HG03565 (cell line): ENCODE measurements at regions not wholly inside any gene's neighbourhood (a gene's known extent, or its start where the extent isn't known, plus 50 kb on each side); places are given as distances from the start of the nearest gene placed in this dataset.
"Not testable (repeated sequence)": the region's sequence is repeated elsewhere in the genome, so short reads cannot be mapped to it uniquely, and the experiment has no call there.

Experiments
- ATAC-seq: cut with Tn5 transposase; IDR thresholded peaks from one replicate; pipeline ENCODE4 v1.9.1; 2021; ENCODE audit warnings: mild to moderate bottlenecking, moderate library complexity; ENCODE audit not compliant: unreplicated experiment

DNA sequence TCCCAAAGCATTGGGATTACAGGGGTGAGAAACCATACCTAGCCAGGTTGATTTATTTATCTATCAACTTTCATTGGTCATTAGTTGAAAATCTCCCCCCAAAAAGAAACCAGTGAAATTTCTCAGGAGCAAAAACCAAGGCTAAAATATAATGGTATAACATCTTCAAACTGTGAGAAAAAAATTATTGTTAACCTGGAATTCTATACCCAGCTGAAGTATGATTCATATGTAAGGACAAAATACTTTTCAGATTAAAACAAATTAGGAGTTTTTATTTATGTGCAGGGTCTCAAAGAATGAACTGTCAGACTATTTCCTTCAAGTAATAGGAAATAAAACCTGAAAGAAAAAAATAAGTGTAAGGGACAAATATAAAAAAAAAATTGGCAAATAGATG lies 1053.9 kb downstream of the UQCRFS1 start:
- no peak for ATAC-seq

DNA sequence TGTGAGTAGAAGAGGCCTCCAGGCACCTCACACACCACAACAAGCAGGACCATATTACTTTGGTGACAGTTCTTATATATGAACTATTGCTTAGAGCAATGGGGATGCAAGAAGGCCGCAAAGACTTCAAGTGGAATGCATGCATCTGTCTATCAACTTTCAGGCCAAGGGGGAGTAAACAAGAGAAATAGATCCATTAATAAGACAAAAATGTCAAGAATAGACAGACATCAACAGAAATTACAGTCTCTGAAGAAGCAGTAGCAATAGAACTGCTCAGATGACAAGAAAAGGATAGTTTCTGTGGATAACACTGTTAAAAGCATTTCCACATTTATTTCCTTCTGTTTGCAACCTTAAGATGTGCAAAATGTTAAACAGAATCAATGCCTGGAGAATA lies 1057.7 kb downstream of the UQCRFS1 start:
- no peak for ATAC-seq

DNA sequence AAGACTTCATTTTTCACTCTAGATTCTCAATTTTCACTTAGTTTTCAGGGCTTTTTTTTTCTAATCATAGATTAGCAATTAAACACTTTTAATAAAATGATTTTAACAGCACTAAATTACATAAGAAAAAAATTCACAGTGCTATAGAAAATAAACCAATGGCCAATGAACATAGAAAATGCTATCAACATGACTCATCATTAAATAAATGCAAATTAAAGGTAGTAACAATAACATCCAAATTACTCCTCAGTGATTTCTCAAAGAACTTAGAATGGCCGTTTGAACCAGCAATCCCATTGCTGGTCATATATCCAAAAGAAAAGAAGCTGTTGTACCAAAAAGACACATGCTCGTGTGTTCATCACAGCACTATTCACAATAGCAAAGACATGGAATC lies 1058.9 kb downstream of the UQCRFS1 start:
- no peak for ATAC-seq

DNA sequence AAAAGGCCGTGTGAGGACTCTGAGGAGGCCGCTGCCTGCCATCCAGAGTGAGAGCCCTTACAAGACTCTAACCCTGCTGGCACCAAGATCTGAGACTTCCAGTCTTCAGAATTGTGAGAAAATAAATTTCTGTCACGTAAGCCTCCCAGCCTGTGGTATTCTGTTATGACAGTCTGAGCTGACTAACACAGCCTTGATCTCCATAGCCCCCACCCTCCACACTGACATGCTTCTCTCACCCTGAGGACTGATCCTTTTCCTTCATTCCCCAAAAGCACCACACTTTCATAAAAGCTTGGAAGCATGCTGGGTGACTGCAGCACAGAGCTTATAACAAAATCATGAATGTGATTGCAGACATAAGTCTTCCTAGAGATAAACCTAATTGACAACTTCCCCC lies 1059.8 kb downstream of the UQCRFS1 start:
- ATAC-seq: no peak

DNA sequence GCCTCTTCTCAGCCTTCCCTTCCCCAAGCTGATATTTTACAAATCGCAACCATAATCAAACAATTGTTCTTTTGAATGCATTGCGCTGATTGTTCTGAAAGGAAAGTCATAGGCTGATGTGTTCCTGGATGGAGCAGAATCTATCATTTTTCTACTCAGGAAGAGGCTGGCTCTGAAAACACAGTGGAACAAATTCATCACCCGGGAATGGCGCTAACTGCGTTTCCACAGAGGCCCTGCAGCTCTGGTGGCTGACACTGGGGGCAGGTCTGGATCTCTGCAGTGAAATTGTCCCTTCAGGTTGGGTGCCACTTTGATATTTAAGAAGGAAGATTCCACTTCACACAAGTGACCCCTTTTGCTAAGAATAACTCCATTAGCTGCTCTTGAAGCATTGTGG lies 1060.8 kb downstream of the UQCRFS1 start:
- no peak for ATAC-seq

DNA sequence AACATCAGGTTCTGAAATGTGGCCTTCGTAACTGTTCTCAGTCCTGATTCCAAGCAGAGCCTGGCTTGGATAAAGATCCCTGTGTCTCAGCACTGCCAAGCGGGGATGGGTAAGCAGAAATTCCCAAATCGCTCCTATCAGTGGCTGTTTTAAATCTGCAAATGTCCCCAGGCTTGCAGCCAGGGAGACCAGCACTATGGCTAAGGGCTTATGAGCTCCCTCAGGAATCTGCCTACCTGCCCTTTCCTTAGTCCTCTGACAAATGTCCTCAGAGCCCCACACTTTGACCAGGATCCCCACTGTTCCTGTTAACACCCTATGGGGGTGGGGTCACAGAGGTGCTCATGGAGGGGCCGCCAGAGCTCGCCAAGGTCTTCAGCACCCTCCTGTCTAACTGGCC lies 1062.8 kb downstream of the UQCRFS1 start:
- ATAC-seq: no peak

DNA sequence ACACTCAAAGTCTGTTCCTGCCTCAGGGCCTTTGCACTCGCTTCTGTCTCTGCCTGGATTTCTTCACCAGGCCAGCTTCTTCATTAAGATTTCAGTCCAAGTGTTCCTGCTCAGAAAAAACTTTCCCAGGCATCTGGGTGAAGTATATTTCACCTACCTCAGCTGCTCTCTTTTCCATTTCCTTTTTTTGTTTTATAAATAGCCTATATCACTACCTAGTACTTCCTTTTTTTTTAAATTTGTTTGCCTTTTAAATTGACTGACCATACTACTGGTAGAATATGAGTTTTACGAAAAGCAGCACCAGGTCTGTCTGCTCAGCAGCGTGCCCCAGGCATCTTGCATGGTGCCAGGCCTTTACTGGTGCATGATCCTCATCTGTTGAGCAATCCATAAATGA lies 1064.4 kb downstream of the UQCRFS1 start:
- ATAC-seq: no peak

DNA sequence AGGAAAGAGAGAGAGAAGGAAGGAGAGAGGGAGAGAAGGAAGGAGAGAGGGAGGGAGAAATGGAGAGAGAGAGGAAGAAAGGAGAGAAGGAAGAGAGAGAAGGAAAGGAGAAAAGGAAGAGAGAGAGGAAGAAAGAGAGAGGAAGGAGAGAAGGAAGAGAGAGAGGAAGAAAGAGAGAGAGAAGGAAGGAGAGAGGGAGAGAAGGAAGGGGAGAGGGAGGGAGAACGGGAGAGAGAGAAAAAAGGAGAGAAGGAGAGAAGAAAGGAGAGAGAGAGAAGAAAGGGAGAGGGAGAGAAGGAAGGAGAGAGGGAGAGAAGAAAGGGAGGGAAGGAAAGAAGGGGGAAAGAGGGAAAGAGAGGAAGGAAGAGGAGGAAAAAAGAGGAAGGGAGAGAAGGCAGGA lies 1070.7 kb downstream of the UQCRFS1 start:
- no peak for ATAC-seq

DNA sequence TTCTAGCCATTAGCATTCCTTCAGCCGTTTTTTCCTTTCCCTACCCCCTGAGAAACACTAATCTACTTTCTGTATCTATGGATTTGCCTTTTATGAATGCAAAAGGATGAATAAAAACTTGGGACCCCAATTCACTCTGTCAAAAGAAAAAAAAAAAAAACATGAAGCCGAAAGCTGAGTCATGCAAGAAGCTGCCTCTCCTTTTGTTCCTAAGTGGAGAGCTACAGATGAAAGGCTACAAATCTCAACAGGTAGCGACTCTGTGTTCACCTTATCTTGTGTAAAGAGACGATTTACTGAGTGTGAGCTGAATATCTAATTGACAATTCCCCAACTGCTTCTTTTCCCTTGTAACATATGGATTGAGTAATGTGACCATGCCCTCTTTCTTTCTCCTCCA lies 1072.8 kb downstream of the UQCRFS1 start:
- ATAC-seq: no peak

DNA sequence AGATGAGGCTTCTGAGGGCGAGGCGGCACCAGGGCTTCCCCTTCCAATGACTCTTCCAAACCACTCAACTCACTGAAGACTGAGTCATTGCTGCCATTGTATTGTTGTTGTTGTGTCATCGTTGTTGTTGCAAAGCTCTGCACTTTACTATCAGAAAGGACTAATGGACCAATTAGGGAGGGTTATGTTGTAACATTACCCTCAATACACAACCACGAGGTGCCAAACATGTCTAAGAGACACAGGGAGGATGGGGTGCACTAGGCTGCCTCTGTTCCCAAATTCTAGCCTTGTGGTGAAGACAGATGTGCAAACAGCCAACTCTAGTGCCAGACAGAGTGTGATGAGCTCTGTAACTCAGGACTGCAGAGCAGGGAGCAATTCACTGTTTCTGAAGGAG lies 1075.2 kb downstream of the UQCRFS1 start:
- no peak for ATAC-seq

DNA sequence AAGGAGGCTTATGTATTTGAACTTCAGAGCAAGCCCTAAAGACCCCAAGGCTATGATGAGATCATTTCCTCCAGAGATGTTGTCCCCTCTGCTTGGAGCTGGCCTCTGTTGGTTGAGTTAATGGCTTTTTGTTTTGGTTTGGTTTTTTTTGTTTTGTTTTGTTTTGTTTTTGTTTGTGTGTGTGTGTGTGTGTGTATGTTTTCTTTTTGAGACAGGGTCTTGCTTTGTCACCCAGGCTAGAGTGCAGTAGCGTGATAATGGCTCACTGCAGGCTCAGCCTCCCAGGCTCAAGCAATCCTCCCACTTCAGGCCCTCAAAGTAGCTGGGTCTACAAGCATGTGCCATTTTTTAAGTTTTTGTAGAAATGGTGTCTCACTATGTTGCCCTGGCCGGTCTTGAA lies 1076.2 kb downstream of the UQCRFS1 start:
- ATAC-seq: no peak

DNA sequence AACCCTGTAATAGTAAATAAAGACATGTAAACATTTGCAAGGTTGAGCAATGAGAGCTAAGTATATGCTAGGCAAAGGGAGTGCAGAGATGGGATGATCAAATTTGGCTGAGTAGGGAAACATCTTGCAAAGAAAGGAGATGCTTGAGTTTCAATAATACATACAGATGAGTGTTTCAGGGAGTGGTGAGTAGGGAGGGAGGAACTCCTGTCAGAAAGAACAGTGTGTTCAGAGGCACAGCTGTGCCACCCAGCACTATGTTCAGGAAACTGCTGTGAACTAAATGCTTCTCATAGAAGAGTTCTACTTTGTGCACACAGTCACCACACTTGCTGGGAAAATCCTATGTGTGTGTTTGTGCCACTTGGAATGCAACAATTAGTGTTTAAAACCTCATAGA lies 1077.1 kb downstream of the UQCRFS1 start:
- no peak for ATAC-seq

DNA sequence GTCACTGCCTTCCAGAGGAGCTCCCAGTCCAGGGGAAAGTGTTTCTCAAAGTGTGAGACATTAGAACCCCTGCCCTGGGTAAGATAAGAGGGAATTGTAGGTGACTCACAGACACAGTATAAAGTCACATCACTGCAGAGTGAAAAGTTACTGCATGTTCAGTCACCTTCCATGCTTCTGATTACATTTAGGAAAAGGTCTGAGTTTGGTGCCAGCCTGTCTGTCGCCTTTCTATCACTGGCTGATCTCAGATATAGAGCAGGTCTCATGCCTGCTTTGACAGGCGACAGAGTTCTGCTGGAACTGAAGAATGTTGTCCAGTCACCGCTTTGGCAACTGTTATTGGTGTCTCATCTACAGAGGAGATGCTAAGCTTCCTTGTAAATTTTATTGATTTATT lies 1078.6 kb downstream of the UQCRFS1 start:
- ATAC-seq: no peak

DNA sequence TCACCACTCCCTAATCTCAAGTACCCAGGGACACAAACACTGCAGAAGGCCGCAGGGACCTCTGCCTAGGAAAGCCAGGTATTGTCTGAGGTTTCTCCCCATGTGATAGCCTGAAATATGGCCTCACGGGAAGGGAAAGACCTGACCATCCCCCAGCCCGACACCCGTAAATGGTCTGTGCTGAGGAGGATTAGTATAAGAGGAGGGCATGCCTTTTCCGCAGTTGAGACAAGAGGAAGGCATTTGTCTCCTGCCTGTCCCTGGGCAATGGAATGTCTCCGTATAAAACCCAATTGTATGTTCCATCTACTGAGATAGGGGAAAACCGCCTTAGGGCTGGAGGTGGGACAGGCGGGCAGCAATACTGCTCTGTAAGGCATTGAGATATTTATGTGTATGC lies 1082.1 kb downstream of the UQCRFS1 start:
- ATAC-seq: not testable (repeated sequence)

DNA sequence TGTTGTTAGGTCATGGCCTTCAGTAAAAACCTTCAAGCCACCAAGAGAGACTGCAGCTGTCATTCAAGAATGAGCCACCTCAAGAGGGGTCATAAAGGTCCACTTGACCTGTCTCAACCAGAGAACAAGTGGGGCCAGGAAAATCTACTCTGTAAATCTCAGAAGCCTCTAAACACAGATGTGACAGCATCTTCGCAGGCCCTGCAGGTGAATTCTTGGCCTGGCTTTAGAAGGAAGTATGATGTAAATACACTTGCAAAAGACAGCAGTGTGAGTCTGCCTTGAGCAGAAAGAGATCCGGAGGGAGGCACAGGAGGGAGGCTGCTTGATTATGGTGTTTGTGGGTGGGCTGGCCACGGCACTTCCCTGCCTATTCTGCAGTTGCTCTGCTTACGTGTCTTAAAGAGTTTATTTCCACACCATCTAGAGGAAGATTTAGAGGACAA lies 1082.9 kb downstream of the UQCRFS1 start:
- no peak for ATAC-seq

DNA sequence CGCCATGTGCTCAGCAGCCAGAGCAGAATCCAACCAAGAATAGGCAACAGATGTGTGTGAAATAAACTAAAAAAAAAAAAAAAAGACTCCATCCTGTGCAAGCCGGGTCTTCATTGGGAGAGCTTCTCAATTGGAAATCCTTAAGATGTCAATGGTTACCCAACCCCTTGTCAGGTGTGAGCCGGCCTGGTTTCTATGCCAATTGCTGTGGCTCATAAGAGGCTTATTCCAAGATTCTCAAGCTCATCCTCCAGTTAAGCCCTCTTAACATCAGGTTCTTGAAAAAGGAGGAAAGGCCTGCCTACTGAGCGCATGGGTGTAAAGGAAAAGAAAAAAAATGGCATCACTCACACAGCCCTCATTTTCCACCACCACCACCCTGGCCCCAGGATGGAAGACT lies 1084.6 kb downstream of the UQCRFS1 start:
- no peak for ATAC-seq

DNA sequence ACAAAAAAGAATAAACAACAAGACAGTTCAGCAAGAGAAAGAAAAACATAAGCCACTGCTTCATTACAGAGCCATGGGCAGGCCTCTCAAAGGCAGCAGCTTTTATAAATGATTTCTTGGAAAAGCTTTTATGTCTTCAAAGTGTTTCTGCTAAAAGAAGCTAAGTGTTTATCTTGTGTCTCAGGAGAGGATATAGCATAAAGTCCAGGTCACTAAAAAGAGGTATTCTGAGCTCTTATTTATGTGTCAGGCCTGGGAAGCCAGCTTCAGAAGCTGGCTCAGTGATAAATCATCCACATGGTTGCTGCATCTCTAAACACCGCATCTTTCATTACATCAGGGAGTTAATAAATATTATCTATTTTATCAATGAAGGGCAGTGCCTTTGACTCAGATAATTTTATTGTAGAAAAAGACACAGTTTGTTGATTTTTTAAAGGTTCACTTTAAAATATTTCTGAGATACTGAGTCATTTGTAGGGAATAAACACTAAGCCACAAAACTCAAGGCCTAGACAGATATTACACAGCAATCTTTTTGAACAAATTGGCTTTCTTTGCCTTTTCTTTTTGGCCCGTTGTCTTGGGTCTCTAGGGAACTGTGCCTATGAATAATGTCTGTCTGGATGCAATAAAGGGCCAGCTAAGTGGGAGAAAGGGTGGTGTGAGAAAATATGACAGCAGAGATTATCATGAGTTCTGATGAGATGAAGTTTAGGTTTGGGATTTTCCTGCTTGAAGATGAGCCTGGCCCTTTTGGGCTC lies 1086.6 kb downstream of the UQCRFS1 start:
- ATAC-seq: no peak

DNA sequence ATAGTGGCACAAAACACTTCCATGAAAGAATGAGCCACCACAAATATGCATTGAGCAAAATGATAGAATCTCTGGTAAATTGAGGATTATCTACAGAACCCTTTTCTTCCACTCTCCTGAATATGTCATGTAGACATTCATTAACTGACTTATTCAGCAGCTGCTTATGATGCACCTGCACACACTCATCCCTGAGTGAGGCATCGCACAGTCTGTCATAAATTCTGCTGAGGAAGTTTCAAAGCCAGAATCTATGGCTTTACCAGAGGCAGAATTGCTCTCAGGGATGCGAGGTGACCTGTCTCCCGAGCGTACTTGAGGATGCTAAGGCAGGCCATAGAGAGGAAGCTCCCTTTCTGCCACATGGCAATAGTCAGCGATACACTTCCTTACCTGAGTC lies 1090.2 kb downstream of the UQCRFS1 start:
- no peak for ATAC-seq

DNA sequence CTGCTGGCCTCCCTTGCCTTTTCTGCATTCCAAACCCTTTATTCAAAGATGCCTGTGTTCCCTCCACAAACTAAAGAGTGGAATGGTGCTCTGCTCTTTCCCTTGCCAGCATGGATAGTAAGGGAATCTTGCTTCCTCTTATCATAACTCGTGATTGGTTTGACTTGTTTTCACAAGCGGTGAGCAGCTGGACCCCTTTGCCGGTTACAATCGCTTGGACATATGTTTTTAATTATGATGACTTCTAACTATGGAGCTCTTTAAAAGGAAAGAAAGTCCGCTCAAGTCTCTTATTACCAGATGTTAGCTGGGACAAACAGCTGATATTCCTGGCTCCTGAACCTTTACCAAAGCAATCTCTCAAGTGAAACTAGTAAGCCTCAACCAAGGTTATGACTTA lies 1094.7 kb downstream of the UQCRFS1 start:
- ATAC-seq: no peak

DNA sequence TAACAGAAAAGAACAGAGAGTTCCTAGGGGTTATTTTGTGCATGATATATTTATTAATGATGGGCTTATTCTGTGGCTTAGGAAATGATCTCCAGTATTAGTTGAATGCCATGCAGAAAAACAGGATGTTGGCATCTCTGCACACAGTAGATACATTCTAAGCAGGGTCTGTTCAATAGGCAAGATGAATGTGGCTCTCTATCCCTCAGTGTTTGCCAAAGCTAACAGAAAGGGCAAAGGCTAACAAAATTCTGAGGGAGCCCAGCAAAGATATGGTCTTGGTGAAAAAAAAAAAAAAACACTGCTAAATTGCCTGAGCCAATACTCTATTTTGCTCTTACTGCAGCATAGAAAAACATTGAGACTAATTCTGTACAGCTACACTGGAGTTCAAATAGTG lies 1095.8 kb downstream of the UQCRFS1 start:
- no peak for ATAC-seq

DNA sequence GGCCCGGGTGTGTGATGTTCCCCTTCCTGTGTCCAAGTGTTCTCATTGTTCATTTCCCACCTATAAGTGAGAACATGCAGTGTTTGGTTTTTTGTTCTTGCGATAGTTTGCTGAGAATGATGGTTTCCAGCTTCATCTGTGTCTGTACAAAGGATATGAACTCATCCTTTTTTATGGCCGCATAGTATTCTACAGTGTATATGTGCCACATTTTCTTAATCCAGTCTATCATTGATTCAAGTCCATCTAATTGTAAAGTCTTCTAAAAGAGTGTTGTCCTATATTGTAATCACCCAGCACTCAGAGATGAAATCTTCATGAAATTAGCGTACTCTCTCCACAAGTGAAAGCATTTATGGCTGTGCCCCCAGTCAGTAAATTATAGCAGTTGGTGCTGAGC lies 1096.6 kb downstream of the UQCRFS1 start:
- not testable (repeated sequence) for ATAC-seq

DNA sequence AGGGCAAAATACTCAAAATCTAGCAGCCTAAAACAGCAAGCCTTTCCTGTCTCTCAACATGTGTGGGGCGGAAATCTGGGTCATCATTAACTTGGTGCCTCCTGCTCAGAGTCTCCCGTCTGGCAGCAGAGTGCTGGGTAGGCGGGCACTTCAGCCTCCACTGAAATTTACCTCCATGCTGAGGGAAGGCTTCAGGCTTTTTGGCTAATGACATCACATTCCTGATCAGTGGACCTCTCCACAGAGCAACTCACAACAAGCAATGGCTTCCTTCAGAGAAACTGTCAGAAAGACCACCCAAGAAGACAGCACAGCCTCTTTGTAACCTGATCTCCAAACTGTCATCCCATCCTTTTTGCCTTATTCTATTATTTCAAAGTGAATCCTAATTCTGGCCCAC lies 1109.0 kb downstream of the UQCRFS1 start:
- no peak for ATAC-seq

DNA sequence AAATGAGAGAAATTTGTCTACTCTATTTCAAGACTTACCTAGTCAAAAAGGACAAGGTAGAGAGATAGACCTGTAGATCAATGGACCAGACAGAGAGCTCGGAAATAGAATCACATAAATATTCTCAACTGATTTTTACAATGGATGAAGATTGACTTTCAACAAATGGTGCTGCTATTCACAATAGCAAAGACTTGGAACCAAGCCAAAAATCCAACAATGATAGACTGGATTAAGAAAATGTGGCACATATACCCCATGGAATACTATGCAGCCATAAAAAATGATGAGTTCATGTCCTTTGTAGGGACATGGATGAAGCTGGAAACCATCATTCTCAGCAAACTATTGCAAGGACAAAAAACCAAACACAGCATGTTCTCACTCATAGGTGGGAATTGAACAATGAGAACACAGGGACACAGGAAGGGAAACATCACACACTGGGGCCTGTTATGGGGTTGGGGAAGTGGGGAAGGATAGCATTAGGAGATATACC lies 1128.2 kb downstream of the UQCRFS1 start:
- ATAC-seq: not testable (repeated sequence)
